HL-60 (cell line): ENCODE measurements at regions not wholly inside any gene's neighbourhood (a gene's known extent, or its start where the extent isn't known, plus 50 kb on each side); places are given as distances from the start of the nearest gene placed in this dataset.

ENCODE experiments used
- DNase-seq, 2 experiments: peaks; one replicate each; pipeline ENCODE4 v3.0.0-alpha.2; 2010 to 2020; ENCODE audit warnings: low read depth in 1 of 2, low spot score in 1 of 2
- H3K27ac ChIP-seq: fragments of 250-450 bp; sonication (Bioruptor Pico); replicated peaks from 2 replicates; pipeline ENCODE4 v1.5.1; 2020; ENCODE audit warnings: mild to moderate bottlenecking, moderate library complexity
- H3K27me3 ChIP-seq: fragments of 250-450 bp; sonication (Bioruptor Pico); 2 replicates; pipeline ENCODE4 v1.5.1; 2021; ENCODE audit warnings: mild to moderate bottlenecking, moderate library complexity; ENCODE audit not compliant: insufficient read depth, poor library complexity, severe bottlenecking
- H3K4me3 ChIP-seq: replicated peaks from 2 replicates; pipeline ENCODE4 v1.5.1; 2011; ENCODE audit warnings: mild to moderate bottlenecking, control low read depth, low read length; ENCODE audit not compliant: insufficient read depth
- GABPA ChIP-seq: IDR thresholded peaks from 2 replicates; pipeline ENCODE4 v1.6.1; 2012; ENCODE audit warnings: low read depth
- POLR2AphosphoS5 ChIP-seq: IDR thresholded peaks from 2 replicates; pipeline ENCODE4 v1.6.1; 2012; ENCODE audit warnings: low read depth
- SPI1 ChIP-seq: IDR thresholded peaks from 2 replicates; pipeline ENCODE4 v1.6.1; 2012; ENCODE audit warnings: low read depth, mild to moderate bottlenecking, borderline replicate concordance
- TF ChIP-seq, protein P1 (sequence below): IDR thresholded peaks from 2 replicates; pipeline ENCODE4 v1.6.1; 2012; ENCODE audit warnings: low read depth; ENCODE audit not compliant: insufficient replicate concordance
- TF ChIP-seq, protein P2 (sequence below): IDR thresholded peaks from one replicate; pipeline ENCODE4 v1.5.1; 2011; ENCODE audit warnings: low read length, control low read depth, inconsistent platforms; ENCODE audit not compliant: insufficient read depth

DNA sequence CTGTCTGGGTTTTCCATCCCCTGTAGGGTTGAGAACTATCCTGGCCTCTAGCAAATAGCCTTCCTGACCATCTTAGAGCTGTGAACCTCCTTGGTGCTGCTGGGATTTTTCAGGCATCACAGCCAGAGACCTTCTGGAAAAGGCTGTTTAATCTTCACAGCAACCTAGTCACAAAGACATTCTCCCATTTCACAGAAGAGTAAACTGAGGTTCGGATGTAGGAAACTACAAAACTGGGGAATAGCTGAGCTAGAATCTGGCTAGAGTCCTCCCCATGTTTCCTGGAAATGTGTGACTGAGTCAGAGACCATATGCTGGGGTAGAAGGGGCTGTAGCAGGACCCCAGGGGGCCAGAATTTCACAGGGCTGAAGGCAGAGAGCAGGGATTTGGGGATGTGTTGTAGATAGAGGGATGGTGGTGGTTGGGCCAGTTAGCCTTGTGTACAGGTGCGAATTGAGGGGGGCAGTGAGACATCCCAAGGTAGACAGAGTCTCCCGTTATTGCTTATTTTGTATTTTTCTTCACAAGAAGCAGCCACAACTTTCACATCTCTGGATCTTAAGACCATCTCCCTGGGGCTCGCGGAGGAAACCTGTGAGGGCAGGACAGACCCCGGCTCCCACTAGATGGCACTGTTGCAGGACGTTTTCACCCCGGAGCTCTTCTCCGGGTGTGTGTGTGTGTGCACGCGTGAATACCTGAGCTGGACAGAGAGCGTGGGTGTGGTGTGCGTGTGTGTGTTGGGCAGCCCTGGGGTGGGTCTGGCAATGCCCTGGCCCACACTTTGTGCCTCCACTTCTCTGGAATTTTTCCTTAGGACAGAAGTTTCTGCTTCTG, 66.9 kb upstream of the PRR23C start:
- TF ChIP-seq, protein P1, sequence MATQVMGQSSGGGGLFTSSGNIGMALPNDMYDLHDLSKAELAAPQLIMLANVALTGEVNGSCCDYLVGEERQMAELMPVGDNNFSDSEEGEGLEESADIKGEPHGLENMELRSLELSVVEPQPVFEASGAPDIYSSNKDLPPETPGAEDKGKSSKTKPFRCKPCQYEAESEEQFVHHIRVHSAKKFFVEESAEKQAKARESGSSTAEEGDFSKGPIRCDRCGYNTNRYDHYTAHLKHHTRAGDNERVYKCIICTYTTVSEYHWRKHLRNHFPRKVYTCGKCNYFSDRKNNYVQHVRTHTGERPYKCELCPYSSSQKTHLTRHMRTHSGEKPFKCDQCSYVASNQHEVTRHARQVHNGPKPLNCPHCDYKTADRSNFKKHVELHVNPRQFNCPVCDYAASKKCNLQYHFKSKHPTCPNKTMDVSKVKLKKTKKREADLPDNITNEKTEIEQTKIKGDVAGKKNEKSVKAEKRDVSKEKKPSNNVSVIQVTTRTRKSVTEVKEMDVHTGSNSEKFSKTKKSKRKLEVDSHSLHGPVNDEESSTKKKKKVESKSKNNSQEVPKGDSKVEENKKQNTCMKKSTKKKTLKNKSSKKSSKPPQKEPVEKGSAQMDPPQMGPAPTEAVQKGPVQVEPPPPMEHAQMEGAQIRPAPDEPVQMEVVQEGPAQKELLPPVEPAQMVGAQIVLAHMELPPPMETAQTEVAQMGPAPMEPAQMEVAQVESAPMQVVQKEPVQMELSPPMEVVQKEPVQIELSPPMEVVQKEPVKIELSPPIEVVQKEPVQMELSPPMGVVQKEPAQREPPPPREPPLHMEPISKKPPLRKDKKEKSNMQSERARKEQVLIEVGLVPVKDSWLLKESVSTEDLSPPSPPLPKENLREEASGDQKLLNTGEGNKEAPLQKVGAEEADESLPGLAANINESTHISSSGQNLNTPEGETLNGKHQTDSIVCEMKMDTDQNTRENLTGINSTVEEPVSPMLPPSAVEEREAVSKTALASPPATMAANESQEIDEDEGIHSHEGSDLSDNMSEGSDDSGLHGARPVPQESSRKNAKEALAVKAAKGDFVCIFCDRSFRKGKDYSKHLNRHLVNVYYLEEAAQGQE, result no peak
- TF ChIP-seq, protein P2, sequence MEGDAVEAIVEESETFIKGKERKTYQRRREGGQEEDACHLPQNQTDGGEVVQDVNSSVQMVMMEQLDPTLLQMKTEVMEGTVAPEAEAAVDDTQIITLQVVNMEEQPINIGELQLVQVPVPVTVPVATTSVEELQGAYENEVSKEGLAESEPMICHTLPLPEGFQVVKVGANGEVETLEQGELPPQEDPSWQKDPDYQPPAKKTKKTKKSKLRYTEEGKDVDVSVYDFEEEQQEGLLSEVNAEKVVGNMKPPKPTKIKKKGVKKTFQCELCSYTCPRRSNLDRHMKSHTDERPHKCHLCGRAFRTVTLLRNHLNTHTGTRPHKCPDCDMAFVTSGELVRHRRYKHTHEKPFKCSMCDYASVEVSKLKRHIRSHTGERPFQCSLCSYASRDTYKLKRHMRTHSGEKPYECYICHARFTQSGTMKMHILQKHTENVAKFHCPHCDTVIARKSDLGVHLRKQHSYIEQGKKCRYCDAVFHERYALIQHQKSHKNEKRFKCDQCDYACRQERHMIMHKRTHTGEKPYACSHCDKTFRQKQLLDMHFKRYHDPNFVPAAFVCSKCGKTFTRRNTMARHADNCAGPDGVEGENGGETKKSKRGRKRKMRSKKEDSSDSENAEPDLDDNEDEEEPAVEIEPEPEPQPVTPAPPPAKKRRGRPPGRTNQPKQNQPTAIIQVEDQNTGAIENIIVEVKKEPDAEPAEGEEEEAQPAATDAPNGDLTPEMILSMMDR, result peak; percentile 68
- peak in 1 of 2 experiments; percentile 63 for DNase-seq
- H3K27ac ChIP-seq, result no peak overlapping the region
- no peak overlapping the region for H3K4me3 ChIP-seq
- H3K27me3 ChIP-seq, result no peaks in the 10 kb centered on the region

DNA sequence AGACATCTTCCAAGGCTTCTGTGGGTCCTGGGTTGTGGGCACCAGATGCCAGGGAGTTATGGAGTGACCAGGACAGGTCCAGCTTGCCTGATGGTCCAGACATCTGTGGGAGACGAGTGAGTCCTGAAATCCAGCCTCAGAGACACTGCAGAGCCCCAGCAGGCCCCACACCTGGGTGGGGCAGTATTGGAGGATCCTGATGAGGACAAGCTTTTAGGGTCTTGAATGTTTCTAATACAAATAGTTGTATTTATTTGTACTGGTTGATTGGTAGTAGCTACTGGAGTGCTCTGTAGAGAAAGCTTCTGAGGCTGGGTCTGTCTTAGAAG, 67.5 kb upstream of the PRR23C start:
- DNase-seq, result no peak
- Histone ChIP-seq H3K4me3 (no peak overlapping the region), H3K27ac (no peak overlapping the region), H3K27me3 (no peaks in the 10 kb centered on the region)
- TF ChIP-seq SPI1 (no peak), POLR2AphosphoS5 (no peak), GABPA (no peak)
- TF ChIP-seq, protein P1, result no peak
- TF ChIP-seq, protein P2, result no peak

DNA sequence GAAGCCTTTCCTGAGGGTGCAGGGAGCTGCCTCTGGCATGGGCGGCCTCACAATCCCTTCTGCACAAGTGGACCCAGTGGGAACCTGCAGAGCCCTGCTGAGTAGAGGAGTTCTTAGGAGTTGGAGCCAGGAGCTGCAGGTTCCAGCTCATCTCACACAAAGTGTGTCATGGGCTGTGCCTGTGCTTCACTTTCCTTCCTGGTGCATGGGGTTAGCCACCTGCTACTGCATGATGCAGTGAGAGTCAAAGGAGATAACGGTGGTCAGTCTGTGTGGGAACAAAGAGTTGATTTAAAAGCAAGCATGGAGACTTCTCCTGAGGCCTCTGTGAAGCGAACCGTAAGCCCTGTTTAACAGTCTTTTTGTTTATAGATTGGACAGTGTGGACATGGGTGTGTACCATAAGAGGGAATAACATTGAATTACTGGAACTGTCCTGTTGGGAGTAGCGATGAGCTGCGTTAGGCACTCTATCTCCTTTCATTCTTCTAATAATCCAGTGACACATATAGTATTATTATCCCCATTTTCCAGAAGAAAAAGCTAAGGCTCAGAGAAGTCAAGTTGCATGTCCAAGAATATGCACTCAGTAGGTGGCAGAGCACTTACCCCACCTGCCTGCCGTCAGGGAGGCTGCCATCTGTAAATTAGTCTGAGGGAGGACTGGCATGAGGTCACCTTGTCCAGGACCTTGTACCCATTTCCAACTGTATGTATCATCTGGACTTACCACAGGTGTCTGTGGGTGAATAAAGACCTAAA, 68.7 kb upstream of the PRR23C start:
- Histone ChIP-seq H3K27ac (no peak overlapping the region), H3K4me3 (no peak overlapping the region), H3K27me3 (no peaks in the 10 kb centered on the region)
- TF ChIP-seq, protein P1, result no peak
- no peak for TF ChIP-seq POLR2AphosphoS5
- no peak for TF ChIP-seq GABPA
- TF ChIP-seq SPI1, result no peak
- TF ChIP-seq, protein P2, result no peak
- DNase-seq, result no peak
